ENCODE measurements at regions not wholly inside any gene's neighbourhood (a gene's known extent, or its start where the extent isn't known, plus 50 kb on each side); places are given as distances from the start of the nearest gene placed in this dataset.

DNA sequence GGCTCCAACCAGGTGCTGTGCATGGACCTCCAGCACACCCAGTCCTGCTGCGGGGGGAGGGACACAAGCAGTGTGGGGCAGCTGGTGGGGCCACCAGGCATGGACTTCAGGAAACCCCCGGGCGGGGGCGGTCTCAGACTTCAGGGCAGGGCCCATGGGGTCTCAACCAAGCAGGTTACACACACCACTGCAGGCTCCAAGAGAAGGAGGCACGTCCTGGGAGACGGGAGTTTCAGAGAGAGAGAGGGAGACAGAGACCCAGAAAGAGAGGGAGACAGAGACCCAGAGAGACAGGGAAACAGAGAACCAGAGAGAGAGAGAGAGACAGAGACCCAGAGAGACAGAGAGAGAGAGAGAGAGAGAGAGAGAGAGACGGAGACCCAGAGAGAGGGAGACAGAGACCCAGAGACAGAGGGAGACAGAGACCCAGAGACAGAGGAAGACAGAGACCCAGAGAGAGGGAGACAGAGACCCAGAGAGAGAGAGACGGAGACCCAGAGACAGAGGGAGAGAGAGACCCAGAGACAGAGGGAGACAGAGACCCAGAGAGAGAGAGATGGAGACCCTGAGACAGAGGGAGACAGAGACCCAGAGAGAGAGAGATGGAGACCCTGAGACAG is 128.9 kb downstream of the NCOR2 start:
- TF ChIP-seq CTCF (IDR thresholded peaks at IDR 0.05; ENCODE audit: low read depth, low read length) (no peak), EZH2phosphoT487 (IDR thresholded peaks at IDR 0.05; ENCODE audit: low read depth) (no peak)

All from OCI-LY3 (cell line).